WTC11 (cell line): ENCODE measurements at regions not wholly inside any gene's neighbourhood (a gene's known extent, or its start where the extent isn't known, plus 50 kb on each side); places are given as distances from the start of the nearest gene placed in this dataset.

ENCODE experiments used
- ATAC-seq: fragments of 200-7000 bp; cut with Tn5 transposase; 2 replicates; pipeline ENCODE4 v1.10.0; 2021; ENCODE audit warnings: mild to moderate bottlenecking, moderate library complexity
- CTCF ChIA-PET: fragments of 300-600 bp; sonication (Branson Sonifier 250); formaldehyde crosslinking; loops from one replicate; lab custom pipeline; 2021; ENCODE audit warnings: antibody characterized with exemption; lab: Charles Lee
- POLR2A ChIA-PET: fragments of 350-600 bp; sonication (Branson Sonifier 250); formaldehyde crosslinking; loops from one replicate; lab custom pipeline; 2021; ENCODE audit warnings: antibody characterized with exemption; lab: Charles Lee
- DNase-seq: peaks from one replicate; pipeline ENCODE4 v3.0.0; 2021; ENCODE audit warnings: low spot score
- H3K27ac Mint-ChIP-seq: 2 replicates; pipeline ENCODE4 v1.8.0; 2021; ENCODE audit warnings: mixed read lengths
- H3K27me3 Mint-ChIP-seq: 2 replicates; pipeline ENCODE4 v1.8.0; 2021; ENCODE audit warnings: low read depth, mild to moderate bottlenecking, moderate library complexity, mixed read lengths
- H3K36me3 Mint-ChIP-seq: 2 replicates; pipeline ENCODE4 v1.8.0; 2021; ENCODE audit warnings: mixed read lengths
- H3K4me1 Mint-ChIP-seq: 2 replicates; pipeline ENCODE4 v1.8.0; 2022; ENCODE audit warnings: mixed read lengths
- H3K4me3 Mint-ChIP-seq: 2 replicates; pipeline ENCODE4 v1.8.0; 2021; ENCODE audit warnings: mild to moderate bottlenecking, moderate library complexity, mixed read lengths
- H3K9me3 Mint-ChIP-seq: 2 replicates; pipeline ENCODE4 v1.8.0; 2021; ENCODE audit warnings: mixed read lengths
- AFF4 ChIP-seq: sonication (generic); formaldehyde crosslinking; IDR thresholded peaks from 2 replicates; pipeline ENCODE4 v1.8.1; 2023; ENCODE audit warnings: mild to moderate bottlenecking, missing genetic modification reagents, borderline replicate concordance
- ATF2 ChIP-seq: sonication (generic); formaldehyde crosslinking; IDR thresholded peaks from 2 replicates; pipeline ENCODE4 v1.8.1; 2022; ENCODE audit warnings: low read depth, missing genetic modification reagents, borderline replicate concordance
- ATF3 ChIP-seq: sonication (generic); formaldehyde crosslinking; conservative IDR thresholded peaks from 2 replicates; pipeline ENCODE4 v1.8.1; 2022; ENCODE audit warnings: mild to moderate bottlenecking, missing genetic modification reagents
- ETV6 ChIP-seq: sonication (generic); formaldehyde crosslinking; IDR thresholded peaks from 2 replicates; pipeline ENCODE4 v1.8.1; 2022; ENCODE audit warnings: mild to moderate bottlenecking, missing genetic modification reagents
- FOXP4 ChIP-seq: sonication (generic); formaldehyde crosslinking; IDR thresholded peaks from 2 replicates; pipeline ENCODE4 v1.8.0; 2022; ENCODE audit warnings: mild to moderate bottlenecking, missing genetic modification reagents
- GRHL2 ChIP-seq: fragments of 250-450 bp; sonication (Bioruptor Pico); IDR thresholded peaks from 2 replicates; pipeline ENCODE4 v1.8.0; 2022; ENCODE audit warnings: mild to moderate bottlenecking, moderate library complexity; ENCODE audit not compliant: insufficient replicate concordance, severe bottlenecking
- HMGA2 ChIP-seq: fragments of 250-450 bp; sonication (Bioruptor Pico); IDR thresholded peaks from 2 replicates; pipeline ENCODE4 v1.4.0; 2021; ENCODE audit warnings: mild to moderate bottlenecking, moderate library complexity
- JAZF1 ChIP-seq: fragments of 250-450 bp; sonication (Bioruptor Pico); IDR thresholded peaks from 2 replicates; pipeline ENCODE4 v1.9.0; 2021; ENCODE audit warnings: moderate library complexity, mild to moderate bottlenecking, inconsistent platforms
- NFE2L1 ChIP-seq: sonication (generic); formaldehyde crosslinking; IDR thresholded peaks from 2 replicates; pipeline ENCODE4 v1.8.1; 2023; ENCODE audit warnings: missing genetic modification reagents
- TP53 ChIP-seq: sonication (generic); formaldehyde crosslinking; IDR thresholded peaks from 2 replicates; pipeline ENCODE4 v1.8.1; 2023; ENCODE audit warnings: mild to moderate bottlenecking, missing genetic modification reagents
- ZNF121 ChIP-seq: sonication (generic); formaldehyde crosslinking; IDR thresholded peaks from 2 replicates; pipeline ENCODE4 v1.8.0; 2023; ENCODE audit warnings: missing genetic modification reagents
- ZNF425 ChIP-seq: fragments of 250-450 bp; sonication (Bioruptor Pico); conservative IDR thresholded peaks from 2 replicates; pipeline ENCODE4 v1.9.0; 2021; ENCODE audit warnings: mild to moderate bottlenecking
- TF ChIP-seq, protein P1 (sequence below): sonication (generic); formaldehyde crosslinking; IDR thresholded peaks from 2 replicates; pipeline ENCODE4 v1.8.1; 2023; ENCODE audit warnings: mild to moderate bottlenecking, missing genetic modification reagents, moderate library complexity
- TF ChIP-seq, protein P2 (sequence below): sonication (generic); formaldehyde crosslinking; IDR thresholded peaks from 2 replicates; pipeline ENCODE4 v1.8.1; 2022; ENCODE audit warnings: low read depth, mild to moderate bottlenecking, moderate library complexity, missing genetic modification reagents, borderline replicate concordance

DNA sequence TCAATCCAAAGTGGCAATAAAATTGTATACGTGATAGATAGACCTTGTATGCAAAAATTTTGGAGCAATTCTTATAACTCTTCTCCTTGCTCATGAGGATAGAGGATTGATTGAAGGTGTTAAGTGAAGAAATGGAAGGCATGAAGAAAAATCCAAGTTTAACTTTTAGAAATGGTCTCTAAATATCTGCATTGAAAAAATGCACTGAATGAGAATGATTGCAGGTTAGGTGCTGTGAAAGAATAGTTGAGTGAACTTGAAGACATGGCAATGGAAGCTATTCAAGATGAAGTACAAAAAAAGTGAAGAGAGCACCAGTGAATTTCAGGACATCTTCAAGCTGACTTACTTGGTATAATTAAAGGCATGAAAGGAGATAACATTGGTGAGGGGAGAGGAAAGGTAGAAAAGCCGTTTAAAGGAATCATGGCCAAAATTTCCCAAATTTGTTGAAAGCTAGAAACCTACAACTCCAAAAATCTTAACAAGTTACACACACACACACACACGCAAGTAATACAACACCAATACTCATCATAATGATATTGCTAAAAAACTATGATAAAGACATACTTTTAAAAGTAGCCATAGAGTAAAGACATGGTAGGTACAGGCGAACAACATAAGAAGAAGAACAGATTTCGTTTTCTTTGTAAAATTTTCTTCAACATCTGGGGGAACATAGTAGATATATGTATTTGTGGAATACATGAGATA is 96.3 kb downstream of the GGTLC2 start (continued):
- TF ChIP-seq, protein P1, sequence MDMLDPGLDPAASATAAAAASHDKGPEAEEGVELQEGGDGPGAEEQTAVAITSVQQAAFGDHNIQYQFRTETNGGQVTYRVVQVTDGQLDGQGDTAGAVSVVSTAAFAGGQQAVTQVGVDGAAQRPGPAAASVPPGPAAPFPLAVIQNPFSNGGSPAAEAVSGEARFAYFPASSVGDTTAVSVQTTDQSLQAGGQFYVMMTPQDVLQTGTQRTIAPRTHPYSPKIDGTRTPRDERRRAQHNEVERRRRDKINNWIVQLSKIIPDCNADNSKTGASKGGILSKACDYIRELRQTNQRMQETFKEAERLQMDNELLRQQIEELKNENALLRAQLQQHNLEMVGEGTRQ: no peak
- TF ChIP-seq, protein P2, sequence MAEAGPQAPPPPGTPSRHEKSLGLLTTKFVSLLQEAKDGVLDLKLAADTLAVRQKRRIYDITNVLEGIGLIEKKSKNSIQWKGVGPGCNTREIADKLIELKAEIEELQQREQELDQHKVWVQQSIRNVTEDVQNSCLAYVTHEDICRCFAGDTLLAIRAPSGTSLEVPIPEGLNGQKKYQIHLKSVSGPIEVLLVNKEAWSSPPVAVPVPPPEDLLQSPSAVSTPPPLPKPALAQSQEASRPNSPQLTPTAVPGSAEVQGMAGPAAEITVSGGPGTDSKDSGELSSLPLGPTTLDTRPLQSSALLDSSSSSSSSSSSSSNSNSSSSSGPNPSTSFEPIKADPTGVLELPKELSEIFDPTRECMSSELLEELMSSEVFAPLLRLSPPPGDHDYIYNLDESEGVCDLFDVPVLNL (CRISPR knock-in tag): no peak
- TF ChIP-seq ATF2 (no peak), FOXP4 (CRISPR knock-in tag) (no peak), TP53 (CRISPR knock-in tag) (no peak), HMGA2 (CRISPR knock-in tag) (no peak), GRHL2 (CRISPR knock-in tag) (no peak), NFE2L1 (no peak), ATF3 (CRISPR knock-in tag) (no peak), AFF4 (CRISPR knock-in tag) (no peak), ETV6 (CRISPR knock-in tag) (no peak), ZNF425 (no peak), ZNF121 (CRISPR knock-in tag) (no peak)

- ChIA-PET POLR2A (no interaction called here), CTCF (interaction anchor here (0.9 to 4.9 kb wide), 2 partner anchors 11 to 29 kb away, joined by 4 to 42 read pairs; no protein-coding TSS in a partner anchor)
- no peaks in the 10 kb centered on the region for H3K9me3 Mint-ChIP-seq
- H3K27me3 Mint-ChIP-seq: peaks cover 94% of the 10 kb centered on the region
- H3K36me3 Mint-ChIP-seq: no peaks in the 10 kb centered on the region
- no peak for TF ChIP-seq JAZF1 (CRISPR knock-in tag)
- TF ChIP-seq, all 79 proteins: peak for 0
- H3K4me1 Mint-ChIP-seq: peaks cover 19% of the 10 kb centered on the region
- H3K4me3 Mint-ChIP-seq: no peak overlapping the region
- DNase-seq (no peak), ATAC-seq (no peak)
- H3K27ac Mint-ChIP-seq: no peak overlapping the region
Measured at GRCh38 chr22:22741843-22742242, 97.4 kb downstream of the GGTLC2 start.
